OCI-LY7 (cell line): ENCODE measurements at regions not wholly inside any gene's neighbourhood (a gene's known extent, or its start where the extent isn't known, plus 50 kb on each side); places are given as distances from the start of the nearest gene placed in this dataset.

ENCODE experiments used
- CTCF ChIP-seq: fragments of 200-600 bp; sonication (generic); conservative IDR thresholded peaks from 2 replicates; pipeline ENCODE4 v1.5.1; 2014; ENCODE audit warnings: mild to moderate bottlenecking, antibody characterized with exemption, low read length, moderate library complexity, mixed read lengths
- EZH2phosphoT487 ChIP-seq: fragments of 200-600 bp; sonication (generic); IDR thresholded peaks from 2 replicates; pipeline ENCODE4 v1.6.1; 2018; ENCODE audit warnings: low read depth, borderline replicate concordance, mild to moderate bottlenecking, mixed run types, antibody characterized with exemption, low read length, moderate library complexity, mixed read lengths

- no peak for TF ChIP-seq CTCF
- TF ChIP-seq EZH2phosphoT487 = no peak
Measured at GRCh38 chr4:187608001-187608421, 387.6 kb upstream of the ZFP42 start.
